ENCODE measurements at regions not wholly inside any gene's neighbourhood (a gene's known extent, or its start where the extent isn't known, plus 50 kb on each side); places are given as distances from the start of the nearest gene placed in this dataset.
"Not testable (repeated sequence)": the region's sequence is repeated elsewhere in the genome, so short reads cannot be mapped to it uniquely, and the experiment has no call there.

DNA sequence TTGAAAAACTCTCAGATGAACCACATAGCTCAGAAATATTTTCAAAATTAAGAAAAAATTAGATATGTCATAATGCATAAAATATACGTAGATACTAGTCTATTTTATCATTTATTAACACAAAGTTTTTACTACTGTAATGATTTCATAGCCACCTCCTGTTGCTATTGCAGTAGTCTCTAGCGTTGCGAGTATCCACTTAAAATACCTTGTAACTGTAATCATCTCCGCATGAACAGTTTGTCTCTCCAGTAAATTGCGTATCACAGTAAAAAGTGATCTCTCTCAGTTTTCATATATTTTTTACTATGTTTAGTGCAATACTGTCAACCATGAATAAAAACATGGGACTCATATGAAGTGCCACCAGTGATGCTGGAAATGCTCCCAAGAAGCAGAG, 417.9 kb upstream of the ZNF462 start:
- DNase-seq = no peak

DNA sequence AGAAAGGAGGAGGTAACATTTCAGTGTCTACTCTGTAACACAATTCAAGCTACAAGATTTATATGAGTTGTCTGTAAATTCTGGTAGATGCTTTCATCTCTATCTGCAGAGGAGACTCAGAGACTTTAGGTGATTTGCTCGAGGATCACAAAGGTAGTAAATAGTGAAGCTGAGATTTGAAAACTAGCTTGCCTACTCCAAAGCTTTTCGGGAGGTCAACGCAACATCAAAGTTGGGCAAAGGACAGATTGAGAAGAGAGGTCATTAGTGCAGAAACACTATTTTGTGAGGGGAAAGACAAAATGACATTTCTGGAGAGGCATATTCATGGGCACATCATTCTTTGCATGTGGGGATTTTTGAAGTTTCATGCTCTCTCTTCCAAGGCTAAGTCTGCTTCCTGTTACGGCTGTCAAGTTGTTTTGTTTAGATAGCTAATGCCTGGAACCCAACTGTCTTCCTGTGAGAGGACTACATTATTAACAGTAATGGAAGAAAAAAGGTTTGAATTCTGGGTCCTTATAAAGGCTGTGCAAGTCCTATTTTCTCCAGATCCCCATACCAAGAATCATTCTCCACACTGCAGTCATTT, 413.5 kb upstream of the ZNF462 start:
- no peak for DNase-seq

DNA sequence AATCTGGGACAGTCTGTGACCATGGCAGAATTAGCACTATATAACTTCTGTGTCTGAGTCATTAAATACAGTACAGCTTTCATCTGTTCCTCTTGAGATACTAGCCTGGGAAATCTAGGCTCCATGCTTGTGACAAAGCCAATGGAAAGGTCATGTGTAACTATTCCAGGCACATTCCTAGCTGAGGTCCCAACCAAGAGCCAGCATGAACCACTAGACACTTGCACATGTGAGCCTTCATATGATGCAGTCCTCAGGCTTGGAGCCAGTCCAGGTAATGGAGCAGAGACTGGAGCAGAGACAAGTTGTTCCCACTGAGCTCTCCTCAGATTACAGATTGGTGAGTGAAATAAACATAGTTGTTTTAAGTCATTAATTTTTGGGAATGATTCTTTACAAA, 412.4 kb upstream of the ZNF462 start:
- no peak for DNase-seq

DNA sequence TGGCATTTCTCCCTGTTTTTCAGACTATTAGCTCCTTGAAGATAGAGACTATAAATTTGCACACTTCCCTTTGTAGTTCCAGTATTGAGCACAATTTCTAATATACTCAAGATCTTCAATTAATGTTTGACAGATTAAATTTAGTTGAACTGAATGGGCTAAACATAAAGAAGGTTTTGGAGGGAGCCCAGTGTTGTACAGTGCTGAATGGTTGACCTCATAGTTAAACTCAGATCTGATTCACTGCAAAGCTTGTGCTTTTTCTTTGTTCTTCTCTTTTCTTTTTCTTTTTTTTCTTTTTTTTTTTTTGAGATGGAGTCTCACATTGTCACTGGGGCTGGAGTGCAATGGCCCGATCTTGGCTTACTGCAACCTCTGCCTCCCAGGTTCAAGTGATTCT, 411.7 kb upstream of the ZNF462 start:
- no peak for DNase-seq

GRCh38 chr9:106456581-106456980, 406.4 kb upstream of the ZNF462 start:
- no peak for DNase-seq

GRCh38 chr9:106467113-106467864, 395.7 kb upstream of the ZNF462 start:
- peak; percentile 64 for DNase-seq

DNA sequence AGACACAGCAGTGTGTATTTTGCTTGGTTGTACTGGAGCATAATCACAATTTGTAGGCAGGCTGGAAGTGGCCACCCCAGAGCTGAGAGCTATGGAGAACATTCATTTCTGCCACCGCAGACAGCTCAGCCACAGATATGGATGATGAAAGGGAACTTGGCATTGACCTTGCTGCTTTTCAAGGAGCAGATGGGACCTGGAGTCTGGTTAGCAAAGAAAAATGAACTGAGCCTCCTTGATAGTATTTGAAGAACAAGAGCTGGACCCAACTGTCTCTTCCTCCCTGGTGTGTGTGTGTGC, 395.2 kb upstream of the ZNF462 start:
- peak; percentile 81 for DNase-seq

GRCh38 chr9:106468431-106468830, 394.5 kb upstream of the ZNF462 start:
- no peak for DNase-seq

GRCh38 chr9:106478312-106478711, 384.7 kb upstream of the ZNF462 start:
- no peak for DNase-seq

- DNase-seq = peak; percentile 26
These were observed 384.2 kb upstream of the ZNF462 start for GRCh38 chr9:106478727-106479126.

- DNase-seq = peak; percentile 76
These were observed 383.3 kb upstream of the ZNF462 start for GRCh38 chr9:106479679-106480078.

- peak; percentile 86 for DNase-seq
These were observed 381.9 kb upstream of the ZNF462 start for GRCh38 chr9:106481013-106481609.

GRCh38 chr9:106482733-106483132, 380.2 kb upstream of the ZNF462 start:
- peak; percentile 49 for DNase-seq

- no peak for DNase-seq
These were observed 376.3 kb upstream of the ZNF462 start for GRCh38 chr9:106486685-106487084.

DNA sequence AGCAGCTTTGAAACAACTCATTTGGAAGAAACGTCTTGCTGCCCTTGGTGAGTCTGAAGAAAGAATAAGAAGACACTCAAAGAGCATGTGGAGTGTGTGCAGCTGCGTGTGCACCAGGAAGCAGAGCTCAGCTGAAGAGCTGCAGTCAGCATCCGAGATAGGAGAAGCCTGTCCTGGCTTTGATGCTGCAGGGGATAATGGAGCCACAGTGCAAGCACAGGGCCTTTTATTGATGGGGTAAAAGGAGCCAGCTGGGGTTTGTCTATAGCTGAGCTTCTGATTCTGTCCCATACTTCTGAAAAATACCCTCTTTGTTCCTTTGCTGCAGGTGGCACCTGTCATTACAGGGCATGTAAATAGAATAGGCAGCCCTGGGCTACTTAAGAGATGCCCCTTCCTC, 375.7 kb upstream of the ZNF462 start:
- DNase-seq = no peak

- DNase-seq = not testable (repeated sequence)
These were observed 370.8 kb upstream of the ZNF462 start for GRCh38 chr9:106492126-106492525.

DNA sequence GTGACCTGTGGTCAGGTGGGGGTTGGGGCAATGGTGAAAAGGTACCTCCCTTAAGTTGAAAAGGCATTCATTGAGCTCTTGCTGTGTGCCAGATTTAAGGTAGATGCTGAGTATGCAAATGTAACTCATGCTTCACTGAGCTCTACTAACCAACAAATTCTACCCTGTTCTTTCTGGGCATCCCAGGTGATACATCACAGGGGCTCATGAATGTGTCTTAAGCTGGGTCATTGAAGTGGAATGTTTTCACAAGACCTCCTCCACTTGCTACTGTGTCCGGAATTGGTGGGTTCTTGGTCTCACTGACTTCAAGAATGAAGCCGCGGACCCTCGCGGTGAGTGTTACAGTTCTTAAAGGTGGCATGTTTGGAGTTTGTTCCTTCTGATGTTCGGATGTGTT, 362.8 kb upstream of the ZNF462 start:
- no peak for DNase-seq

- not testable (repeated sequence) for DNase-seq
These were observed 361.8 kb upstream of the ZNF462 start for GRCh38 chr9:106501210-106501609.

DNA sequence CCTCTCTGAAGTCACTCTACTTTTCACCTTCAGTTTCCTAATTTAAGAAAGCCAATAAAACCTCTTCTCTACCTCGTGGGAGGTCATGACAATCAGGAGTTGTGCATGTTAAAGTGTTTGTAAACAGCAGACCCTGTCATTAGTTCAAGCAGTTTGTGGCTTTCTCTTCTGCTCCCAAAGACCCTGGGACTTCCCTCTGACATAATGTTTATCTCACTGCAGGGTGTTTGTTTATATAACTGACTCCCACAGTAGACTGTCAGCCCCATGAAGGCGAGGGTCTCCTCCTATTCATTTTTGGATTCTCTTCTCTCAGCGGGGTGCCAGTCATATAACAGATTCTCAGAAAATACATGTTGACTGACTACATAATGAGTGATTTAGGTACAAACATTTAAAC, 360.0 kb upstream of the ZNF462 start:
- DNase-seq = no peak

- no peak for DNase-seq
These were observed 359.2 kb upstream of the ZNF462 start for GRCh38 chr9:106503759-106504158.

- DNase-seq = no peak
These were observed 336.2 kb upstream of the ZNF462 start for GRCh38 chr9:106526716-106527204.

GRCh38 chr9:106528158-106528557, 334.8 kb upstream of the ZNF462 start:
- DNase-seq = no peak

DNA sequence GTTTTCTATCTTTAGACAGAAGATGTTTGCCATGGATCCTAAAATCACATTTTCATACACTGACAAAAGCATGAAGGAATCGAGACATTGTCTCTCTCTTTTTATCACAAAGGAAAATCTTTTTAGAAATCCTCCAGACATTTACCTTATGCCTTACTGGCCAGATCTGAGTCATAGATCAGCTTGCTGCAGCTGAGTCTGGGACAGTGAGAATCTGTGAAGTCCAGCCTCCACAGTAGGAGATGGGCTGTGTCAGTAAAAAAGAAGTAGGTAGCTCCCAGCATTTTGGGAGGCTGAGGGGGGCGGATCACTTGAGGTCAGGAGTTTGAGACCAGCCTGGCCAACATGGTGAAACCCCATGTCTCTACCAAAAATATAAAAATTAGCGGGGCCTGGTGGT, 333.4 kb upstream of the ZNF462 start:
- DNase-seq = peak; percentile 18

GRCh38 chr9:106531491-106531890, 331.5 kb upstream of the ZNF462 start:
- no peak for DNase-seq

Measured in fibroblast of skin of abdomen (primary cell).